CD4-positive, alpha-beta T cell (primary cell): ENCODE measurements at regions not wholly inside any gene's neighbourhood (a gene's known extent, or its start where the extent isn't known, plus 50 kb on each side); places are given as distances from the start of the nearest gene placed in this dataset.
"Not testable (repeated sequence)": the region's sequence is repeated elsewhere in the genome, so short reads cannot be mapped to it uniquely, and the experiment has no call there.

ENCODE experiments used
- ATAC-seq: fragments of 200-7000 bp; cut with Tn5 transposase; one replicate; pipeline ENCODE4 v1.10.0; 2022; ENCODE audit warnings: mild to moderate bottlenecking; ENCODE audit not compliant: poor library complexity
- CTCF ChIA-PET: fragments of 350-600 bp; sonication (Branson Sonifier 250); formaldehyde crosslinking; loops from one replicate; lab custom pipeline; 2021; ENCODE audit warnings: antibody characterized with exemption, inconsistent platforms; lab: Charles Lee
- POLR2A ChIA-PET: fragments of 350-600 bp; sonication (Branson Sonifier 250); formaldehyde crosslinking; loops from one replicate; lab custom pipeline; 2021; ENCODE audit warnings: antibody characterized with exemption, inconsistent platforms; lab: Charles Lee
- DNase-seq, 14 experiments: peaks; one replicate each; pipeline ENCODE4 v3.0.0-alpha.2; 2013 to 2020; ENCODE audit warnings: mixed read lengths in 2 of 14
- H3K27ac ChIP-seq, 2 donors: one replicate each; pipeline versions ENCODE4 v1.5.1 to v1.7.0; 2013; ENCODE audit warnings: low read length in 2 of 2, low read depth in 1 of 2, mild to moderate bottlenecking in 1 of 2
- H3K27me3 ChIP-seq, 2 experiments: 1 replicate in 1 of 2; 2 replicates in 1 of 2; pipeline versions ENCODE4 v1.6.1 to v1.7.0; 2013; ENCODE audit warnings: low read length in 2 of 2, control low read depth in 1 of 2, mild to moderate bottlenecking in 1 of 2, moderate library complexity in 1 of 2; ENCODE audit not compliant: insufficient read depth in 2 of 2, control insufficient read depth in 1 of 2
- H3K36me3 ChIP-seq: one replicate; pipeline ENCODE4 v1.6.1; 2013; ENCODE audit warnings: low read length, control low read depth; ENCODE audit not compliant: insufficient read depth
- H3K4me1 ChIP-seq: one replicate; pipeline ENCODE4 v1.6.1; 2013; ENCODE audit warnings: low read length, control low read depth; ENCODE audit not compliant: insufficient read depth
- H3K4me3 ChIP-seq: one replicate; pipeline ENCODE4 v1.5.1; 2013; ENCODE audit warnings: mild to moderate bottlenecking, low read length, moderate library complexity
- H3K9me3 ChIP-seq, 2 experiments: 1 replicate in 1 of 2; 2 replicates in 1 of 2; pipeline versions ENCODE4 v1.6.1 to v1.7.0; 2013; ENCODE audit warnings: low read length in 2 of 2, mild to moderate bottlenecking in 2 of 2, control low read depth in 1 of 2, moderate library complexity in 1 of 2; ENCODE audit not compliant: control insufficient read depth in 1 of 2, insufficient read depth in 1 of 2
- H3K27ac Mint-ChIP-seq: one replicate; pipeline ENCODE4 v1.8.0; 2020; ENCODE audit warnings: mixed read lengths
- H3K27me3 Mint-ChIP-seq: one replicate; pipeline ENCODE4 v1.8.0; 2021; ENCODE audit warnings: mixed read lengths
- H3K36me3 Mint-ChIP-seq: one replicate; pipeline ENCODE4 v1.8.0; 2021; ENCODE audit warnings: low read depth, mixed read lengths
- H3K4me1 Mint-ChIP-seq: one replicate; pipeline ENCODE4 v1.8.0; 2021; ENCODE audit warnings: low read depth, mixed read lengths
- H3K4me3 Mint-ChIP-seq: one replicate; pipeline ENCODE4 v1.8.0; 2020; ENCODE audit warnings: mild to moderate bottlenecking, mixed read lengths
- H3K9me3 Mint-ChIP-seq: one replicate; pipeline ENCODE4 v1.8.0; 2020; ENCODE audit warnings: mixed read lengths
- CTCF ChIP-seq: fragments of 200-600 bp; IDR thresholded peaks from one replicate; pipeline ENCODE4 v1.8.0; 2022; ENCODE audit warnings: antibody characterized with exemption, mild to moderate bottlenecking
- intact Hi-C, 2 experiments: fragments of 100-400 bp; cut with DNase I in 1 of 2; cut with micrococcal nuclease in 1 of 2; formaldehyde crosslinking; loops; one replicate each; pipeline versions ENCODE4 v1.15.1 to v1.9.0; 2023 to 2025; cut with DNase I, micrococcal nuclease

- H3K9me3 Mint-ChIP-seq, result peaks cover 4% of the 10 kb centered on the region
- no peak for DNase-seq
- H3K4me1 Mint-ChIP-seq, result no peaks in the 10 kb centered on the region
- no peaks in the 10 kb centered on the region for H3K36me3 ChIP-seq
- no peak for ATAC-seq
- H3K4me1 ChIP-seq, result no peaks in the 10 kb centered on the region
- H3K27me3 Mint-ChIP-seq, result no peaks in the 10 kb centered on the region
- CTCF ChIA-PET, result no interaction called here
- POLR2A ChIA-PET, result no interaction called here
- H3K27me3 ChIP-seq, result no peaks in the 10 kb centered on the region
- peaks cover 0 to 7% of the 10 kb centered on the region in 2 experiments for H3K9me3 ChIP-seq
- H3K36me3 Mint-ChIP-seq, result no peaks in the 10 kb centered on the region
- no peak overlapping the region for H3K27ac Mint-ChIP-seq
- intact Hi-C loops, result no loop called here
- no peak for TF ChIP-seq CTCF
- no peak overlapping the region for H3K27ac ChIP-seq
- H3K4me3 Mint-ChIP-seq, result no peak overlapping the region
- H3K4me3 ChIP-seq, result no peak overlapping the region
Measured at GRCh38 chr3:61493339-61493738, 68.0 kb upstream of the PTPRG start.

- H3K4me3 ChIP-seq, H3K27me3 Mint-ChIP-seq, H3K36me3 Mint-ChIP-seq, intact Hi-C loops, H3K9me3 ChIP-seq, H3K4me1 Mint-ChIP-seq, H3K9me3 Mint-ChIP-seq, POLR2A ChIA-PET, H3K36me3 ChIP-seq, H3K4me1 ChIP-seq, H3K4me3 Mint-ChIP-seq, H3K27ac ChIP-seq, H3K27me3 ChIP-seq, DNase-seq, ATAC-seq, H3K27ac Mint-ChIP-seq: not testable (repeated sequence)
- CTCF ChIA-PET, result interaction anchor here (0.9 kb wide), 1 partner anchor 9 kb away, joined by 3 read pairs; no protein-coding TSS in a partner anchor
Measured at GRCh38 chr3:61494309-61494708, 67.1 kb upstream of the PTPRG start.

GRCh38 chr3:61497463-61497862, 63.9 kb upstream of the PTPRG start:
- Mint-ChIP-seq H3K27me3 (no peaks in the 10 kb centered on the region), H3K9me3 (peaks cover 17% of the 10 kb centered on the region), H3K4me1 (no peaks in the 10 kb centered on the region), H3K27ac (no peak overlapping the region), H3K36me3 (no peaks in the 10 kb centered on the region), H3K4me3 (no peak overlapping the region)
- Histone ChIP-seq H3K27ac (no peak overlapping the region), H3K27me3 (no peaks in the 10 kb centered on the region), H3K4me1 (no peaks in the 10 kb centered on the region), H3K36me3 (no peaks in the 10 kb centered on the region), H3K9me3 (peaks cover 0 to 4% of the 10 kb centered on the region in 2 experiments), H3K4me3 (no peak overlapping the region)
- DNase-seq (no peak), ATAC-seq (no peak)
- ChIA-PET POLR2A (no interaction called here), CTCF (no interaction called here)
- intact Hi-C loops, result no loop called here
- TF ChIP-seq CTCF, result no peak

GRCh38 chr3:61505197-61505596, 56.2 kb upstream of the PTPRG start:
- ChIA-PET CTCF (no interaction called here), POLR2A (no interaction called here)
- H3K4me3 Mint-ChIP-seq, result no peak overlapping the region
- intact Hi-C loops, result no loop called here
- H3K27ac ChIP-seq, result no peak overlapping the region
- peaks cover 0 to 14% of the 10 kb centered on the region in 2 experiments for H3K9me3 ChIP-seq
- DNase-seq (no peak), ATAC-seq (no peak)
- no peak overlapping the region for H3K27ac Mint-ChIP-seq
- no peaks in the 10 kb centered on the region for H3K4me1 Mint-ChIP-seq
- no peaks in the 10 kb centered on the region for H3K36me3 Mint-ChIP-seq
- no peaks in the 10 kb centered on the region for H3K4me1 ChIP-seq
- H3K4me3 ChIP-seq, result no peak overlapping the region
- H3K9me3 Mint-ChIP-seq, result peaks cover 26% of the 10 kb centered on the region
- no peak for TF ChIP-seq CTCF
- H3K27me3 ChIP-seq, result no peaks in the 10 kb centered on the region
- no peaks in the 10 kb centered on the region for H3K36me3 ChIP-seq
- H3K27me3 Mint-ChIP-seq, result peaks cover 9% of the 10 kb centered on the region
